ENCODE measurements at regions not wholly inside any gene's neighbourhood (a gene's known extent, or its start where the extent isn't known, plus 50 kb on each side); places are given as distances from the start of the nearest gene placed in this dataset.

GRCh38 chr11:115642660-115643059 is 138.4 kb upstream of the CADM1 start:
- TF ChIP-seq CTCF (IDR thresholded peaks at IDR 0.05), result no peak
- no peak for TF ChIP-seq EP300 (IDR thresholded peaks at IDR 0.05)
- no peak for TF ChIP-seq POLR2AphosphoS5 (IDR thresholded peaks at IDR 0.05)
- no peak for TF ChIP-seq POLR2A (IDR thresholded peaks at IDR 0.05)

Measured in gastroesophageal sphincter (tissue), 3 donors.